Bronchial epithelial cell (primary cell): ENCODE measurements at regions not wholly inside any gene's neighbourhood (a gene's known extent, or its start where the extent isn't known, plus 50 kb on each side); places are given as distances from the start of the nearest gene placed in this dataset.
"Not testable (repeated sequence)": the region's sequence is repeated elsewhere in the genome, so short reads cannot be mapped to it uniquely, and the experiment has no call there.

ENCODE experiments used
- DNase-seq: peaks from one replicate; pipeline ENCODE4 v3.0.0-alpha.2; 2010; ENCODE audit warnings: low read depth
- FAIRE-seq: peaks from 2 replicates; lab custom pipeline; 2011; peaks lifted over from hg19 to GRCh38; lab: Jason Lieb, UNC
- H3K27me3 ChIP-seq: 2 replicates; pipeline ENCODE4 v1.5.1; 2011; ENCODE audit warnings: low read length; ENCODE audit not compliant: control insufficient read depth, insufficient read depth
- H3K36me3 ChIP-seq: 2 replicates; pipeline ENCODE4 v1.5.1; 2011; ENCODE audit warnings: low read length; ENCODE audit not compliant: control insufficient read depth, insufficient read depth
- H3K4me3 ChIP-seq: 2 replicates; pipeline ENCODE4 v1.5.1; 2011; ENCODE audit warnings: mild to moderate bottlenecking, low read depth, low read length, control low read depth
- TF ChIP-seq, protein P1 (sequence below): IDR thresholded peaks from 2 replicates; pipeline ENCODE4 v1.5.1; 2011; ENCODE audit warnings: mild to moderate bottlenecking, moderate library complexity, low read length, control low read depth, inconsistent platforms; ENCODE audit not compliant: insufficient read depth, severe bottlenecking

DNA sequence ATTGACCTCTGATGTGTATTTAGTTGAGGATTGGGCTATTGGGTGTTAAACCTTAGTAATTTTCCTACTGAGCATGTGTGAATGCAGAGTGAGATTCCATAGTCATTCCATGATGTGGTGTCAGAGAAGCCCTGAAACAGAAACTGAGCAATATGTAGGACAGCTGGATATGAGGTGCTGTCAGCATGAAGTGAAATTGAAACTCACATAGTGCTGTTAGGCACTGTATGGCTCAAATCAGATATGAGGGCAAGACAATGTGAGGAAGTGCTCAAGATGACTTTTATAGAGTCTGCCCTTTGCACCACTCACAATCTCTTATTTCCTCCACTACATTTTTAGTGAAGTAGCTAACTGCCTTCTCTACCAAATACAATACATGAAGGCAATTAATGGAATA is 188.3 kb downstream of the SH3BGRL start:
- no peaks in the 10 kb centered on the region for H3K27me3 ChIP-seq
- H3K4me3 ChIP-seq: no peak overlapping the region
- no peak for FAIRE-seq
- TF ChIP-seq, protein P1, sequence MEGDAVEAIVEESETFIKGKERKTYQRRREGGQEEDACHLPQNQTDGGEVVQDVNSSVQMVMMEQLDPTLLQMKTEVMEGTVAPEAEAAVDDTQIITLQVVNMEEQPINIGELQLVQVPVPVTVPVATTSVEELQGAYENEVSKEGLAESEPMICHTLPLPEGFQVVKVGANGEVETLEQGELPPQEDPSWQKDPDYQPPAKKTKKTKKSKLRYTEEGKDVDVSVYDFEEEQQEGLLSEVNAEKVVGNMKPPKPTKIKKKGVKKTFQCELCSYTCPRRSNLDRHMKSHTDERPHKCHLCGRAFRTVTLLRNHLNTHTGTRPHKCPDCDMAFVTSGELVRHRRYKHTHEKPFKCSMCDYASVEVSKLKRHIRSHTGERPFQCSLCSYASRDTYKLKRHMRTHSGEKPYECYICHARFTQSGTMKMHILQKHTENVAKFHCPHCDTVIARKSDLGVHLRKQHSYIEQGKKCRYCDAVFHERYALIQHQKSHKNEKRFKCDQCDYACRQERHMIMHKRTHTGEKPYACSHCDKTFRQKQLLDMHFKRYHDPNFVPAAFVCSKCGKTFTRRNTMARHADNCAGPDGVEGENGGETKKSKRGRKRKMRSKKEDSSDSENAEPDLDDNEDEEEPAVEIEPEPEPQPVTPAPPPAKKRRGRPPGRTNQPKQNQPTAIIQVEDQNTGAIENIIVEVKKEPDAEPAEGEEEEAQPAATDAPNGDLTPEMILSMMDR: no peak
- no peak for DNase-seq
- no peaks in the 10 kb centered on the region for H3K36me3 ChIP-seq

DNA sequence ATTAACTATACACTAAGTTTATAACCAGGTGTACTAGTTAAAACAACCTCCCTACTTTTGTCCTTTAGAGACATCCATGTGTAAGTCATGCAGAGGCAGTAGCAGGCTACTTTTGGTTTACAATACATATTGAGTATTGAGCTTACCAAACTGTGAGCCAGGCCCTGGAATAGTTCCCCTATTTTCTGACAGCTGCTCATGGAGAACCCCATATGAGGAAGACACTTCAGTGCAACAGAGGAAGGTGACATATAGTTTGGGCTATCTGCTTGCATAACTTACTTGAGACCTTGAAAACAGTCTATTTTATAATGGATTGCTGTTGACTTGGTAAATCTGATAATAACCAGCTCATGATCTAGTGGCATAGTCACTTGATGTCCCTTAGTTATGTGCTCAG is 190.5 kb downstream of the SH3BGRL start:
- DNase-seq: no peak
- TF ChIP-seq, protein P1: no peak
- no peak for FAIRE-seq
- no peaks in the 10 kb centered on the region for H3K36me3 ChIP-seq
- H3K27me3 ChIP-seq: no peaks in the 10 kb centered on the region
- H3K4me3 ChIP-seq: no peak overlapping the region

DNA sequence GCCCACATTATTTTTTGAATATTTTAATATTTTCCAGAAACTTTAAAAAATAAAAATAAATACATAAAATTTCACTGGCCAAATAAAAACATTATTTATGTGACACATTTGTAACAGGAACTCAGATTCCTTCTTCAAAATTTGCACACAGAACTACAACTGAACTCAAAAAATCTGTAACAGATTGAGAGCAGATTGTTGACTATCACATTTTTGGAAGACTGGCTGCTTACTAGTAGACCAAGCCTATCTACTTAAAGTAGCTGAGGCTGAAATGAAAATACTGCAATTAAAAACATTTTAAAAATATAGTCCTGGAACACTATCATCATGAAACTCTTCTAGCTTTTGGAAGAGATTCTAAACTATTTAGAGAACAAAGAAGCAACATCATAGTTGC is 203.9 kb downstream of the SH3BGRL start:
- no peaks in the 10 kb centered on the region for H3K36me3 ChIP-seq

DNA sequence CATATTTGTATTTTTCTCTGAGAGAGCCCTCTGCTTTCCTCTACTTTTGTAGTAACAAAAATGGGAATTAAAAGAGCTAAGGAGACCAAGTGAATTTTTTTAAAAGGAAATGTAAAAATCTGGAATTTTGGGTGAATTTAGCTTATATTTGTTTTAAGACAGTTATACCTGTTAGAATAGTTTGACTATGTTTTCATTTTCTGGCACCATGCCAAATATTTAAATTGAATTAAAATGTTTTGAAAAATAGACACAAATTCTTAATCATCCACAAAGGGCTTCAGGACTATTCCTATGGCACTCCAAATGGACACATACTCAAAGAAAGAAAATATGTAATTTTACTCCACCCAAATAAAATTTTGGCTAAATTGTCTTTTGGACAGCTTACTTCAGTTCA is 209.6 kb downstream of the SH3BGRL start:
- DNase-seq (no peak), FAIRE-seq (no peak)
- no peak overlapping the region for H3K4me3 ChIP-seq
- H3K27me3 ChIP-seq: no peaks in the 10 kb centered on the region
- H3K36me3 ChIP-seq: no peaks in the 10 kb centered on the region
- TF ChIP-seq, protein P1: no peak

More for the DNA sequence above, 203.9 kb downstream of the SH3BGRL start:
- DNase-seq (no peak), FAIRE-seq (no peak)
- Histone ChIP-seq H3K4me3 (no peak overlapping the region), H3K27me3 (no peaks in the 10 kb centered on the region)
- TF ChIP-seq, protein P1: no peak

DNA sequence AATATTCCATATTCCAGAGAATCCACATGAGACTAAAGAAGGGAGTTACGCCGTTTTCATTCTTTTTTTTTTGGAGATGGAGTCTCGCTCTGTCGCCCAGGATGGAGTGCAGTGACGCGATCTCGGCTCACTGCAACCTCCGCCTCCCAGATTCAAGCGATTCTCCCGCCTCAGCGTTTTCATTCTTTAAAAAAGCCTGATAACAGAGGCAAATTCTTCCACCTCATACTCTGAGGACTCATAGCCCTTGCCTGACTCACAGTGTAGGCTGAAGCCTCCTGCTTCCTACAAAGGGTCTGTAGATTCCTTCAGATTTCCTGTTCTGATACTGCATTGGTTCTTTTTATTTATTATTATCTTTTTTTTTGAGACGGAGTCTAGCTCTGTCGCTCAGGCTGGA is 210.5 kb downstream of the SH3BGRL start:
- Histone ChIP-seq H3K27me3 (no peaks in the 10 kb centered on the region), H3K4me3 (no peak overlapping the region), H3K36me3 (no peaks in the 10 kb centered on the region)
- TF ChIP-seq, protein P1: no peak
- DNase-seq (no peak), FAIRE-seq (no peak)

DNA sequence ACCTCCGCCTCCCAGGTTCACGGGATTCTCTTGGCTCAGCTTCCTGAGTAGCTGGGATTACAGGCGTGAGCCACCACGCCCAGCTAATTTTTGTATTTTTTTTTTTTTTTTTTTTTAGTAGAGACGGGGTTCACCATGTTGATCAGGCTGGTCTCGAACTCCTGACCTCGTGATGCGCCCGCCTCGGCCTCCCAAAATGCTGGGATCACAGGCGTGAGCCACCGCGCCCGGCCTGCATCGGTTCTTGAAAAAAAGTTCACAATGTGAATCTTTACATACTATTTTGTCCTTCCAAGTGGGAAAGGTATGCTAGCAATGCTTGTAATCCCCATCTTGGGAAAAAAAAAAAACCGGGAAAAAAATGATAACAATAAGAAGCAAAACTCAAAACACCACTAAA is 211.0 kb downstream of the SH3BGRL start:
- not testable (repeated sequence) for FAIRE-seq, H3K36me3 ChIP-seq, DNase-seq, H3K27me3 ChIP-seq, H3K4me3 ChIP-seq
